Stomach (tissue), 8 donors: ENCODE measurements at regions not wholly inside any gene's neighbourhood (a gene's known extent, or its start where the extent isn't known, plus 50 kb on each side); places are given as distances from the start of the nearest gene placed in this dataset.
A peak's percentile ranks its signal among the peaks of the same experiment; 100 is the strongest.

Source experiments
- DNase-seq, 2 donors: peaks; one replicate each; pipeline versions ENCODE4 v3.0.0 to v3.0.0-alpha.2; 2013 to 2019
- H3K27ac ChIP-seq, 5 donors: fragments of 200-600 bp in 4 of 5; sonication (generic) in 4 of 5; one replicate each; pipeline ENCODE4 v1.5.1; 2013 to 2019; ENCODE audit warnings: mild to moderate bottlenecking in 1 of 5, moderate library complexity in 1 of 5
- H3K27me3 ChIP-seq, 3 donors: fragments of 200-600 bp; sonication (generic); one replicate each; pipeline ENCODE4 v1.5.1; 2017 to 2019; ENCODE audit warnings: mixed run types in 1 of 3
- H3K36me3 ChIP-seq, 4 donors: fragments of 200-600 bp; sonication (generic); 1 replicate in 3 of 4; 2 replicates in 1 of 4; pipeline ENCODE4 v1.5.1; 2016 to 2019
- H3K4me1 ChIP-seq, 4 donors: fragments of 200-600 bp; sonication (generic); one replicate each; pipeline ENCODE4 v1.5.1; 2016 to 2019
- H3K4me3 ChIP-seq, 4 donors: fragments of 200-600 bp; sonication (generic) in 3 of 4; one replicate each; pipeline ENCODE4 v1.5.1; 2016 to 2019; ENCODE audit warnings: mild to moderate bottlenecking in 1 of 4
- H3K9me3 ChIP-seq, 4 donors: fragments of 200-600 bp; sonication (generic); one replicate each; pipeline ENCODE4 v1.5.1; 2016 to 2019
- EP300 ChIP-seq: sonication (generic); formaldehyde crosslinking; IDR thresholded peaks from one replicate; pipeline ENCODE4 v1.6.1; 2017; ENCODE audit warnings: antibody characterized with exemption
- POLR2A ChIP-seq, 4 donors: fragments of 450-650 bp; IDR thresholded peaks; one replicate each; pipeline ENCODE4 v1.6.1; 2016; ENCODE audit warnings: antibody characterized with exemption in 4 of 4, control low read depth in 2 of 4, mild to moderate bottlenecking in 1 of 4, moderate library complexity in 1 of 4
- POLR2AphosphoS5 ChIP-seq, 3 donors: sonication (generic); formaldehyde crosslinking; IDR thresholded peaks; one replicate each; pipeline ENCODE4 v1.6.1; 2016; ENCODE audit warnings: antibody characterized with exemption in 3 of 3
- WGBS, 5 donors: extraction: QIAGEN DNeasy Blood & Tissue Kit in 3 of 5; methylation state at CpG; one replicate each; pipeline versions ENCODE4 v1.1.5 to v1.1.7; 2013 to 2018; 5-methylcytosine and 5-hydroxymethylcytosine counted together
- intact Hi-C: fragments of 100-400 bp; cut with DNase I; formaldehyde crosslinking; loops from one replicate; pipeline ENCODE4 v1.15.1; 2023; ENCODE audit warnings: low total_unique reads
- TF ChIP-seq, protein P1 (sequence below), 7 experiments: fragments of 450-650 bp in 4 of 7; fragments of 200-600 bp in 3 of 7; sonication (generic) in 3 of 7; IDR thresholded peaks; one replicate each; pipeline ENCODE4 v1.5.1; 2016 to 2019; ENCODE audit warnings: antibody characterized with exemption in 7 of 7, control low read depth in 2 of 7, mild to moderate bottlenecking in 1 of 7
- donor health status: healthy with polysubstance abuse.
- donor health status: Bipolar disorder and iron deficiency.
- donor health status: healthy.

DNA sequence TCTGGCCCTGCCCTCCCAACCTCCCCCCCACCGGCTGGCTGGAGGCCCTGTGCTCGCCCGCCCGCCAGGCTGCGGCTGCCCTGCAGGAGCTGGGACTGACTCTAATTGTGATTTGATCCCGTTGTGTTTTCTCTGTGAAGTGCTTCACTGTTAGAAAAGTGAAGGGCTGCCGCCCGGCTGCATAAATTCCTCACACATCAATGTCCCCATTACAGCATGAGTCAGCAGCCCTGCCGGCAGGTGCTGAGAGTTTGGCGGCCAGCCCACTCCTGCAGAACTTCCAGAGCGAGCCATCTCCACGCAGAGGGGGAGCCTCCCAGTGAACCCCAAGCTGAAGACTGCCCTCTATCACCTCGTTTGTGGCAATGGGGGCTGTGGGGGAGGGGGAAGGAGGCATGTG is 137.9 kb downstream of the DLL1 start:
- Histone ChIP-seq H3K27ac (peak overlapping the region; percentile 13 to 74 (median 62)), H3K36me3 (no peaks in the 10 kb centered on the region), H3K4me3 (peak overlapping the region in 1 of 4 donors; percentile 16), H3K9me3 (no peaks in the 10 kb centered on the region), H3K4me1 (peaks cover 18 to 26% (median 20%) of the 10 kb centered on the region in 4 donors), H3K27me3 (peaks cover 0 to 18% (median 0%) of the 10 kb centered on the region in 3 donors)
- TF ChIP-seq POLR2AphosphoS5 (IDR thresholded peaks at IDR 0.05): no peak
- TF ChIP-seq EP300: no peak
- TF ChIP-seq, protein P1, sequence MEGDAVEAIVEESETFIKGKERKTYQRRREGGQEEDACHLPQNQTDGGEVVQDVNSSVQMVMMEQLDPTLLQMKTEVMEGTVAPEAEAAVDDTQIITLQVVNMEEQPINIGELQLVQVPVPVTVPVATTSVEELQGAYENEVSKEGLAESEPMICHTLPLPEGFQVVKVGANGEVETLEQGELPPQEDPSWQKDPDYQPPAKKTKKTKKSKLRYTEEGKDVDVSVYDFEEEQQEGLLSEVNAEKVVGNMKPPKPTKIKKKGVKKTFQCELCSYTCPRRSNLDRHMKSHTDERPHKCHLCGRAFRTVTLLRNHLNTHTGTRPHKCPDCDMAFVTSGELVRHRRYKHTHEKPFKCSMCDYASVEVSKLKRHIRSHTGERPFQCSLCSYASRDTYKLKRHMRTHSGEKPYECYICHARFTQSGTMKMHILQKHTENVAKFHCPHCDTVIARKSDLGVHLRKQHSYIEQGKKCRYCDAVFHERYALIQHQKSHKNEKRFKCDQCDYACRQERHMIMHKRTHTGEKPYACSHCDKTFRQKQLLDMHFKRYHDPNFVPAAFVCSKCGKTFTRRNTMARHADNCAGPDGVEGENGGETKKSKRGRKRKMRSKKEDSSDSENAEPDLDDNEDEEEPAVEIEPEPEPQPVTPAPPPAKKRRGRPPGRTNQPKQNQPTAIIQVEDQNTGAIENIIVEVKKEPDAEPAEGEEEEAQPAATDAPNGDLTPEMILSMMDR (IDR thresholded peaks at IDR 0.05): no peak
- no peak for TF ChIP-seq POLR2A (IDR thresholded peaks at IDR 0.05)
- intact Hi-C loops: no loop called here
- WGBS, 5 donors: 2 to 16% (median 11%) methylated on average over 6 to 13 of the region's 13 CpGs
- peak; percentile 85 to 87 for DNase-seq

DNA sequence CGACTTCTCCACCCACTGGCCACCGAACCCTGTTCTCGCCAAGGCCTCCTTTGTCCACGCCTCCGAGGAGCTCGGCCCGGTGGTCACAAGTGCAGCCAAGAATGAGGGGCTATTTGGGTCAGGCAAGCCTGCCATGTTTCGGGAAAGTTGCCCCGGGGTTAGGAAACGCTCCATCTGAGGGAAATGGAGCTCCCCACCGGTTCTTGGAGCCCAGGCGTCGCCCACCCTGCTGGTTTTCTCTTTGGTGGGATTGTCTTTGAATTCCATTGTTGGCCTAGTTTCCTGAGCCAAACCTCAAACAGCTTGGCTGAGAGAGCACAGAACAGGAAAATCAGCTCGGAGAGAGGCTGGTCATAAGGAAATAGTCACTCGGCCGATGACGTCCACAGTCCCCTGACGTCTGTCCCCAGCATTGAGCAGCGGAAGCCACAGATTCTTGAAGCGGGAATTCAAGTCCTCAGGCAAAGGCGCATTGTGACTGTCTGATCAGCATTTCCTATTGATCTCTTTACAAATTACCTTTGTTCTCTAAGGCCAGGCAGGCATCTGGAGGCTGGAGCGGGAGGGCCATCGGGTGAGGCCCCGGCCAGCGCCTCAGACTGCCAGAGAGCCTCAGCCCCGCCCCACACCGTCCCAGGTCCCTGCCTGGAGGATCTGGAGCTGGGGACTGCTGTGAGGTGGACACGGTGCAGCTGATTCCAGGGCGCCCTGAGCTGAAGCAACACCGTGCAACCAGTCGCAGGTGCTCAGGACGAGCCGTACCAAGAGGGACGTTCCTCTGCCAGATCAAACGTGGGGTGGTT is 138.6 kb downstream of the DLL1 start:
- Histone ChIP-seq H3K9me3 (no peaks in the 10 kb centered on the region), H3K27ac (peak overlapping the region; percentile 13 to 74 (median 62)), H3K27me3 (peaks cover 0 to 18% (median 0%) of the 10 kb centered on the region in 3 donors), H3K36me3 (no peaks in the 10 kb centered on the region), H3K4me1 (peaks cover 18 to 28% (median 25%) of the 10 kb centered on the region in 4 donors), H3K4me3 (peak overlapping the region in 1 of 4 donors; percentile 16)
- TF ChIP-seq POLR2AphosphoS5 (IDR thresholded peaks at IDR 0.05): peak in 2 of 3 donors; percentile 8 to 25
- TF ChIP-seq EP300: no peak
- intact Hi-C loops: no loop called here
- WGBS, 5 donors: 45 to 55% (median 51%) methylated on average over 32 to 35 of the region's 35 CpGs
- DNase-seq: peak; percentile 80 to 84

DNA sequence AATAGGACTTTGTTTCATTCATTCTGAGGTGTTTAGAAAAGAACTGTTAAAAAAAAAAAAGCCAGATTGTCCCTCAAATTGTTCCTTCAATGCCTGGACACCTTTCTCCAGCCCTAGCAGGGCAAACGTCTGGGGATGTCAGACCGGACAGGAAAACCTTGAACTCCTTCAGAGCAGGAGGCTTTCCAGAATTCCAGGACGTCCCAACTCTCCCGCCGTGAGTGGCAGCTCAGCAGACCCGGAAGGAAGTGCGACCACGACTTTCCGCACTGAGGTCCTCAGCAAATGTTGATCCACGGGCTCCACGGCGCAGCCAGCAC is 139.1 kb downstream of the DLL1 start:
- Histone ChIP-seq H3K4me3 (no peak overlapping the region), H3K9me3 (no peaks in the 10 kb centered on the region), H3K4me1 (peaks cover 18 to 33% (median 29%) of the 10 kb centered on the region in 4 donors), H3K27ac (peak overlapping the region; percentile 11 to 74 (median 62)), H3K36me3 (no peaks in the 10 kb centered on the region), H3K27me3 (peaks cover 0 to 18% (median 0%) of the 10 kb centered on the region in 3 donors)
- DNase-seq: no peak
- intact Hi-C loops: no loop called here
- TF ChIP-seq POLR2AphosphoS5 (IDR thresholded peaks at IDR 0.05) (no peak), POLR2A (IDR thresholded peaks at IDR 0.05) (no peak), EP300 (no peak)
- TF ChIP-seq, protein P1 (IDR thresholded peaks at IDR 0.05): no peak
- 54 to 73% (median 68%) methylated on average over 12 of the region's 12 CpGs for WGBS, 5 donors

DNA sequence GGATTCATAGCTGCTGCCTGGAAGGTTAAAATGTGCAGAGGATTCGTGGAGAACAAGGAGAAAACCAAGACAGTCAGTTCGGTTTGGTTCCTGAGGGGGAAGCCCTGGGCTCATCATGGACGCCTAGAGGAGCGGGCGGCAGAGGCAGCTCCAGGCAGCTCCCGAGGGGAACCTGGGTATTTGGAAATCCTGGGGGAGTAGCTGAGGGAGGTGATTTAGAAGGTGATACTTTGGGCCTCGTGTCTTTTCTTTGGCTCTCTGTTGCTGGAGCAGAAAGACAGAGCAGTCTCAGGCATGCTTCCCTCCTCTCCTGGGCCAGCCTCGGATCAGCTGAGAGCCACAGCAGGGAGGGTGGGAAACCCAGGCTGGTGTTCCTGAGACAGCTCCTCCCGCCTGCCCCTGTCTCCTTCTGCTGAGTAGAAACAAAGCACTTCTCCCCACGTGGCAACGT is 139.5 kb downstream of the DLL1 start:
- Histone ChIP-seq H3K4me3 (no peak overlapping the region), H3K36me3 (no peaks in the 10 kb centered on the region), H3K4me1 (peaks cover 18 to 33% (median 29%) of the 10 kb centered on the region in 4 donors), H3K27ac (peak overlapping the region in 4 of 5 donors; percentile 33 to 74 (median 66)), H3K27me3 (peaks cover 0 to 18% (median 0%) of the 10 kb centered on the region in 3 donors), H3K9me3 (no peaks in the 10 kb centered on the region)
- no peak for DNase-seq
- intact Hi-C loops: no loop called here
- TF ChIP-seq POLR2A (IDR thresholded peaks at IDR 0.05) (no peak), EP300 (no peak), POLR2AphosphoS5 (IDR thresholded peaks at IDR 0.05) (no peak)
- TF ChIP-seq, protein P1 (IDR thresholded peaks at IDR 0.05): no peak
- 69 to 81% (median 73%) methylated on average over 11 of the region's 11 CpGs for WGBS, 5 donors

DNA sequence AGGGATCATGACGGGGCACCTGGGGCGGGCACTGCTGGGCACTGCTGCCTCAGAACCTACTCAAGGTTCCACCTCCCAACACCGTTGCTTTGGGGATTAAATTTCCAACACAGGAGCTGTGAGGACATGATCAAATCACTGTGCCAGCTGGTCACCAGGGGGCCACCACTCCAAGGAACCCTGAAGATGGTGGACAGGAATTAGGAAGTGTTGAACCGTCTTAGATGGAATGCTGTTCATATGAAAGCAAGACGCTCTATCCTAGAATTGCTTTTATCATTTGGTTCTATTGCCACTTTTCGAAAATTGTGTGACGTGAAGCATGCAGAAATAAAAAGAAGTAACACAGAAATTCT is 140.3 kb downstream of the DLL1 start:
- no peak for DNase-seq
- WGBS, 5 donors: 68 to 83% (median 77%) methylated on average over 7 of the region's 7 CpGs
- peaks cover 18 to 33% (median 32%) of the 10 kb centered on the region in 4 donors for H3K4me1 ChIP-seq
- H3K27me3 ChIP-seq: peaks cover 0 to 18% (median 0%) of the 10 kb centered on the region in 3 donors
- H3K36me3 ChIP-seq: no peaks in the 10 kb centered on the region
- intact Hi-C loops: no loop called here
- no peak overlapping the region for H3K27ac ChIP-seq
- H3K4me3 ChIP-seq: no peak overlapping the region
- H3K9me3 ChIP-seq: no peaks in the 10 kb centered on the region
- TF ChIP-seq, protein P1 (IDR thresholded peaks at IDR 0.05): no peak
- TF ChIP-seq POLR2A (IDR thresholded peaks at IDR 0.05) (no peak), EP300 (no peak), POLR2AphosphoS5 (IDR thresholded peaks at IDR 0.05) (no peak)
